IMR-90 (cell line): ENCODE measurements at regions not wholly inside any gene's neighbourhood (a gene's known extent, or its start where the extent isn't known, plus 50 kb on each side); places are given as distances from the start of the nearest gene placed in this dataset.

Experiments used
- ATAC-seq: fragments of 200-7000 bp; cut with Tn5 transposase; 2 replicates; pipeline ENCODE4 v1.9.1; 2020; ENCODE audit warnings: low read depth, mild to moderate bottlenecking, moderate library complexity
- BruUV-seq: library from RNA; stranded (reverse); fragments of 400-500 nt; replicated peaks from 2 replicates; lab custom pipeline; 2021; lab: Mats Ljungman, UMichigan
- CTCF ChIA-PET: fragments of 300-600 bp; formaldehyde crosslinking; extraction: SDS; loops from one replicate; lab custom pipeline; 2021; ENCODE audit warnings: antibody characterized with exemption; lab: Yijun Ruan, JAX
- POLR2A ChIA-PET: fragments of 300-600 bp; sonication (Branson Sonifier 250); formaldehyde crosslinking; loops from one replicate; lab custom pipeline; 2022; ENCODE audit warnings: antibody characterized with exemption; ENCODE audit not compliant: unreplicated experiment; lab: Charles Lee
- DNase-seq: peaks from one replicate; pipeline ENCODE4 v3.0.0; 2013
- H2AFZ ChIP-seq: replicated peaks from 2 replicates; pipeline ENCODE3; 2013; ENCODE audit warnings: low read length, mild to moderate bottlenecking; ENCODE audit not compliant: poor library complexity
- H2AK5ac ChIP-seq: 2 replicates; pipeline ENCODE4 v1.6.1; 2013; ENCODE audit warnings: low read depth, low read length, inconsistent platforms
- H2AK9ac ChIP-seq: replicated peaks from 2 replicates; pipeline ENCODE3; 2013; ENCODE audit warnings: mild to moderate bottlenecking, low read depth, low read length, moderate library complexity; ENCODE audit not compliant: poor library complexity
- H2BK120ac ChIP-seq: 2 replicates; pipeline ENCODE4 v1.6.1; 2013; ENCODE audit warnings: low read depth, low read length, inconsistent platforms
- H2BK15ac ChIP-seq: 3 replicates; pipeline ENCODE4 v1.6.1; 2013; ENCODE audit warnings: low read depth, low read length, inconsistent platforms
- H2BK20ac ChIP-seq: 2 replicates; pipeline ENCODE4 v1.6.1; 2013; ENCODE audit warnings: low read depth, mild to moderate bottlenecking, inconsistent platforms, low read length, moderate library complexity
- H2BK5ac ChIP-seq: 2 replicates; pipeline ENCODE4 v1.6.1; 2013; ENCODE audit warnings: mild to moderate bottlenecking, low read depth, low read length, inconsistent platforms; ENCODE audit not compliant: poor library complexity, severe bottlenecking
- H3K14ac ChIP-seq: replicated peaks from 2 replicates; pipeline ENCODE4 v1.6.1; 2013; ENCODE audit warnings: low read depth, low read length, inconsistent platforms
- H3K18ac ChIP-seq: 2 replicates; pipeline ENCODE4 v1.6.1; 2013; ENCODE audit warnings: low read depth, low read length, control low read depth
- H3K23ac ChIP-seq: 2 replicates; pipeline ENCODE4 v1.6.1; 2013; ENCODE audit warnings: low read depth, low read length, inconsistent platforms
- H3K27ac ChIP-seq: 2 replicates; pipeline ENCODE4 v1.5.1; 2013; ENCODE audit warnings: mild to moderate bottlenecking, control low read depth, low read length; ENCODE audit not compliant: insufficient read depth
- H3K27me3 ChIP-seq: 2 replicates; pipeline ENCODE4 v1.6.1; 2013; ENCODE audit warnings: low read length; ENCODE audit not compliant: control insufficient read depth, insufficient read depth
- H3K36me3 ChIP-seq: 2 replicates; pipeline ENCODE4 v1.6.1; 2013; ENCODE audit warnings: low read length, mixed read lengths; ENCODE audit not compliant: control insufficient read depth, insufficient read depth
- H3K4ac ChIP-seq: 2 replicates; pipeline ENCODE4 v1.6.1; 2013; ENCODE audit warnings: low read depth, low read length, inconsistent platforms
- H3K4me1 ChIP-seq: 2 replicates; pipeline ENCODE4 v1.6.1; 2013; ENCODE audit warnings: low read length, mixed read lengths; ENCODE audit not compliant: control insufficient read depth, insufficient read depth
- H3K4me2 ChIP-seq: 2 replicates; pipeline ENCODE4 v1.6.1; 2013; ENCODE audit warnings: low read depth, mild to moderate bottlenecking, control low read depth, low read length, moderate library complexity
- H3K4me3 ChIP-seq: 2 replicates; pipeline ENCODE4 v1.5.1; 2013; ENCODE audit warnings: low read depth, mild to moderate bottlenecking, control low read depth, low read length, moderate library complexity; ENCODE audit not compliant: insufficient read depth
- H3K56ac ChIP-seq: 2 replicates; pipeline ENCODE4 v1.6.1; 2013; ENCODE audit warnings: low read length, inconsistent platforms; ENCODE audit not compliant: insufficient read depth; ENCODE audit errors: extremely low read depth
- H3K79me1 ChIP-seq, 2 experiments: 2 replicates each; pipeline ENCODE4 v1.6.1; 2013; ENCODE audit warnings: low read length in 2 of 2, inconsistent platforms in 1 of 2, low read depth in 1 of 2
- H3K9ac ChIP-seq: 2 replicates; pipeline ENCODE4 v1.6.1; 2013; ENCODE audit warnings: low read depth, low read length, control low read depth
- H3K9me1 ChIP-seq: 2 replicates; pipeline ENCODE4 v1.6.1; 2013; ENCODE audit warnings: low read length, inconsistent platforms; ENCODE audit not compliant: insufficient read depth
- H3K9me3 ChIP-seq: 2 replicates; pipeline ENCODE4 v1.6.1; 2013; ENCODE audit warnings: low read length; ENCODE audit not compliant: control insufficient read depth, insufficient read depth
- H4K20me1 ChIP-seq: 2 replicates; pipeline ENCODE4 v1.6.1; 2013; ENCODE audit warnings: low read length, inconsistent platforms; ENCODE audit not compliant: insufficient read depth
- H4K5ac ChIP-seq: 2 replicates; pipeline ENCODE4 v1.6.1; 2013; ENCODE audit warnings: mild to moderate bottlenecking, low read depth, low read length, control low read depth
- H4K8ac ChIP-seq, 2 experiments: 2 replicates each; pipeline ENCODE4 v1.6.1; 2013; ENCODE audit warnings: low read depth in 2 of 2, low read length in 2 of 2, control low read depth in 1 of 2, inconsistent platforms in 1 of 2
- H4K91ac ChIP-seq: 2 replicates; pipeline ENCODE4 v1.6.1; 2013; ENCODE audit warnings: low read depth, low read length, inconsistent platforms; ENCODE audit not compliant: insufficient read depth
- BHLHE40 ChIP-seq: fragments of 150-350 bp; IDR thresholded peaks from 2 replicates; pipeline ENCODE4 v1.6.1; 2016; ENCODE audit warnings: mild to moderate bottlenecking, low read depth, low read length
- CEBPB ChIP-seq: IDR thresholded peaks from 2 replicates; pipeline ENCODE4 v1.6.1; 2012; ENCODE audit warnings: low read depth, low read length, improper control_type of control experiment
- CHD1 ChIP-seq: IDR thresholded peaks from 2 replicates; pipeline ENCODE4 v1.6.1; 2012; ENCODE audit warnings: low read depth, low read length, improper control_type of control experiment
- CTCF ChIP-seq: conservative IDR thresholded peaks from 2 replicates; pipeline ENCODE4 v1.5.1; 2012; ENCODE audit warnings: mild to moderate bottlenecking, low read depth, low read length, improper control_type of control experiment
- ELK1 ChIP-seq: fragments of 150-350 bp; IDR thresholded peaks from 2 replicates; pipeline ENCODE4 v1.6.1; 2016; ENCODE audit warnings: low read depth, mild to moderate bottlenecking, low read length, moderate library complexity, borderline replicate concordance
- FOS ChIP-seq: fragments of 150-350 bp; IDR thresholded peaks from 2 replicates; pipeline ENCODE4 v1.6.1; 2016; ENCODE audit warnings: low read depth, low read length
- MAFK ChIP-seq: IDR thresholded peaks from 2 replicates; pipeline ENCODE4 v1.6.1; 2012; ENCODE audit warnings: low read depth, low read length, improper control_type of control experiment
- MAZ ChIP-seq: IDR thresholded peaks from 2 replicates; pipeline ENCODE4 v1.6.1; 2012; ENCODE audit warnings: low read depth, mild to moderate bottlenecking, low read length, improper control_type of control experiment, moderate library complexity, borderline replicate concordance
- MXI1 ChIP-seq: IDR thresholded peaks from 2 replicates; pipeline ENCODE4 v1.6.1; 2012; ENCODE audit warnings: low read depth, mild to moderate bottlenecking, low read length, moderate library complexity, borderline replicate concordance
- NFE2L2 ChIP-seq: fragments of 150-350 bp; IDR thresholded peaks from 2 replicates; pipeline ENCODE4 v1.6.1; 2016; ENCODE audit warnings: low read depth, mild to moderate bottlenecking, low read length
- POLR2A ChIP-seq: IDR thresholded peaks from 2 replicates; pipeline ENCODE4 v1.6.1; 2012; ENCODE audit warnings: mild to moderate bottlenecking, low read depth, low read length
- RAD21 ChIP-seq: IDR thresholded peaks from 2 replicates; pipeline ENCODE4 v1.6.1; 2012; ENCODE audit warnings: low read length, improper control_type of control experiment
- RCOR1 ChIP-seq: IDR thresholded peaks from 2 replicates; pipeline ENCODE4 v1.6.1; 2012; ENCODE audit warnings: mild to moderate bottlenecking, low read length, improper control_type of control experiment; ENCODE audit not compliant: insufficient replicate concordance
- RFX5 ChIP-seq: IDR thresholded peaks from 2 replicates; pipeline ENCODE4 v1.8.0; 2012; ENCODE audit warnings: low read depth, mild to moderate bottlenecking, low read length, moderate library complexity
- SMC3 ChIP-seq: fragments of 150-350 bp; IDR thresholded peaks from 2 replicates; pipeline ENCODE4 v1.6.1; 2016; ENCODE audit warnings: low read depth, mild to moderate bottlenecking, antibody characterized with exemption, low read length, moderate library complexity
- USF2 ChIP-seq: fragments of 150-350 bp; IDR thresholded peaks from 2 replicates; pipeline ENCODE4 v1.6.1; 2017; ENCODE audit warnings: mild to moderate bottlenecking, antibody characterized with exemption, low read length, low read depth
- WGBS, 2 experiments: methylation state at CpG; one replicate each; pipeline versions ENCODE4 v1.1.5 to v1.1.7; 2013; ENCODE audit warnings: missing lambda C conversion rate in 2 of 2; ENCODE audit not compliant: insufficient read length in 1 of 2; ENCODE audit errors: extremely low coverage in 2 of 2; 5-methylcytosine and 5-hydroxymethylcytosine counted together
- dilution Hi-C: fragments of 300-500 bp; cut with HindIII; formaldehyde crosslinking; loops from one replicate; pipeline ENCODE4 v1.14.3; 2018; ENCODE audit warnings: low sequenced_read_pairs; ENCODE audit not compliant: unreplicated experiment
- in situ Hi-C: fragments of 300-500 bp; cut with MboI; formaldehyde crosslinking; loops from 3 replicates; pipeline ENCODE4 v1.14.3; 2019; ENCODE audit warnings: low sequenced_read_pairs, inconsistent platforms, mixed read lengths
- intact Hi-C: fragments of 100-400 bp; cut with micrococcal nuclease; formaldehyde crosslinking; loops from 2 replicates; pipeline ENCODE4 v1.10.0; 2022

- H3K4ac ChIP-seq: no peak overlapping the region
- in situ Hi-C loops (no loop called here), dilution Hi-C loops (no loop called here), intact Hi-C loops (no loop called here)
- H3K4me2 ChIP-seq: no peak overlapping the region
- CTCF ChIA-PET: interaction anchor here (0.6 kb wide), 1 partner anchor 13 kb away, joined by 3 read pairs; no protein-coding TSS in a partner anchor
- no peak overlapping the region for H2BK20ac ChIP-seq
- no peaks in the 10 kb centered on the region for H3K9me1 ChIP-seq
- H3K27me3 ChIP-seq: no peaks in the 10 kb centered on the region; the same call in 1 of the 2 replicates
- H2AK5ac ChIP-seq: no peak overlapping the region
- H3K4me1 ChIP-seq: no peaks in the 10 kb centered on the region
- no peak overlapping the region for H2BK5ac ChIP-seq
- no peak overlapping the region for H2BK15ac ChIP-seq
- no peak overlapping the region for H4K5ac ChIP-seq
- ATAC-seq (no peak), DNase-seq (no peak)
- H3K9ac ChIP-seq: no peak overlapping the region
- no peak overlapping the region for H4K8ac ChIP-seq
- no peak overlapping the region for H3K4me3 ChIP-seq
- no peak overlapping the region for H3K18ac ChIP-seq
- no peaks in the 10 kb centered on the region for H3K79me1 ChIP-seq
- no peak overlapping the region for H3K56ac ChIP-seq
- no peak overlapping the region for H2AK9ac ChIP-seq
- H3K14ac ChIP-seq: no peak overlapping the region
- H3K9me3 ChIP-seq: no peaks in the 10 kb centered on the region
- no peaks in the 10 kb centered on the region for H3K36me3 ChIP-seq
- H3K23ac ChIP-seq: no peak overlapping the region
- no TSS peak for BruUV-seq
- WGBS, 2 experiments: no CpG with 5 or more reads among the region's 1 CpG
- no peak overlapping the region for H2BK120ac ChIP-seq
- H4K91ac ChIP-seq: no peak overlapping the region
- no peak overlapping the region for H3K27ac ChIP-seq
- H4K20me1 ChIP-seq: no peaks in the 10 kb centered on the region
- POLR2A ChIA-PET: no interaction called here
- no peak overlapping the region for H2AFZ ChIP-seq
- TF ChIP-seq MAFK: no peak
- no peak for TF ChIP-seq MXI1
- no peak for TF ChIP-seq MAZ
- no peak for TF ChIP-seq SMC3
- no peak for TF ChIP-seq RFX5
- no peak for TF ChIP-seq CHD1
- TF ChIP-seq RAD21: no peak
- TF ChIP-seq NFE2L2: no peak
- no peak for TF ChIP-seq POLR2A
- no peak for TF ChIP-seq USF2
- TF ChIP-seq CTCF: no peak
- no peak for TF ChIP-seq BHLHE40
- TF ChIP-seq CEBPB: no peak
- no peak for TF ChIP-seq RCOR1
- TF ChIP-seq FOS: no peak
- TF ChIP-seq ELK1: no peak
These were observed 187.1 kb downstream of the KIF20B start for GRCh38 chr10:89888321-89889070.
